CD14-positive monocyte (primary cell): ENCODE measurements at regions not wholly inside any gene's neighbourhood (a gene's known extent, or its start where the extent isn't known, plus 50 kb on each side); places are given as distances from the start of the nearest gene placed in this dataset.

Source experiments
- DNase-seq, 3 donors: peaks; one replicate each; pipeline ENCODE4 v3.0.0-alpha.2; 2011 to 2022
- H2AFZ ChIP-seq: 2 replicates; pipeline ENCODE4 v1.6.0; 2012; ENCODE audit warnings: mild to moderate bottlenecking, low read depth, low read length, inconsistent platforms; ENCODE audit not compliant: insufficient read depth, poor library complexity, severe bottlenecking
- H3K27ac ChIP-seq, 2 donors: 1 replicate in 1 of 2; 2 replicates in 1 of 2; pipeline ENCODE4 v1.5.1; 2012 to 2013; ENCODE audit warnings: low read length in 2 of 2, control low read depth in 1 of 2, inconsistent platforms in 1 of 2, low read depth in 1 of 2, mild to moderate bottlenecking in 1 of 2
- H3K27me3 ChIP-seq, 2 donors: one replicate each; pipeline versions ENCODE4 v1.6.0 to v1.6.1; 2011 to 2013; ENCODE audit warnings: low read length in 2 of 2; ENCODE audit not compliant: control insufficient read depth in 2 of 2, insufficient read depth in 2 of 2
- H3K36me3 ChIP-seq, 2 donors: replicated peaks in 1 of 2; 1 replicate in 1 of 2; 2 replicates in 1 of 2; pipeline versions ENCODE4 v1.5.1 to v1.6.1; 2012 to 2013; ENCODE audit warnings: low read length in 2 of 2, control low read depth in 1 of 2, inconsistent platforms in 1 of 2, mild to moderate bottlenecking in 1 of 2; ENCODE audit not compliant: insufficient read depth in 2 of 2, control insufficient read depth in 1 of 2
- H3K4me1 ChIP-seq, 2 donors: 1 replicate in 1 of 2; 2 replicates in 1 of 2; pipeline versions ENCODE4 v1.5.1 to v1.6.1; 2012 to 2013; ENCODE audit warnings: low read length in 2 of 2, control low read depth in 1 of 2, inconsistent platforms in 1 of 2, mild to moderate bottlenecking in 1 of 2, moderate library complexity in 1 of 2; ENCODE audit not compliant: insufficient read depth in 2 of 2, control insufficient read depth in 1 of 2
- H3K4me2 ChIP-seq: replicated peaks from 2 replicates; pipeline ENCODE3; 2012; ENCODE audit warnings: low read length, moderate library complexity, mild to moderate bottlenecking; ENCODE audit not compliant: poor library complexity, severe bottlenecking; ENCODE audit errors: extremely low read depth
- H3K4me3 ChIP-seq, 3 experiments: fragments of 200-600 bp in 1 of 3; sonication (generic) in 1 of 3; replicated peaks in 1 of 3; 1 replicate in 2 of 3; 2 replicates in 1 of 3; pipeline ENCODE4 v1.5.1; 2011 to 2013; ENCODE audit warnings: low read length in 3 of 3, mild to moderate bottlenecking in 3 of 3, control low read depth in 2 of 3, low read depth in 2 of 3, inconsistent platforms in 1 of 3, moderate library complexity in 1 of 3
- H3K79me2 ChIP-seq: 2 replicates; pipeline ENCODE4 v1.6.0; 2012; ENCODE audit warnings: mild to moderate bottlenecking, control low read depth, inconsistent platforms, low read length, moderate library complexity; ENCODE audit not compliant: insufficient read depth
- H3K9ac ChIP-seq: 2 replicates; pipeline ENCODE4 v1.6.0; 2017; ENCODE audit warnings: low read length, mild to moderate bottlenecking; ENCODE audit not compliant: insufficient read depth, poor library complexity, severe bottlenecking
- H3K9me3 ChIP-seq, 2 donors: replicated peaks in 1 of 2; 1 replicate in 1 of 2; 2 replicates in 1 of 2; pipeline versions ENCODE4 v1.5.1 to v1.6.1; 2012 to 2013; ENCODE audit warnings: low read length in 2 of 2, control low read depth in 1 of 2; ENCODE audit not compliant: control insufficient read depth in 1 of 2, insufficient read depth in 1 of 2
- H4K20me1 ChIP-seq: 2 replicates; pipeline ENCODE4 v1.6.0; 2012; ENCODE audit warnings: mild to moderate bottlenecking, low read length, control low read depth, moderate library complexity; ENCODE audit not compliant: insufficient read depth
- H3K27ac Mint-ChIP-seq, 7 donors: one replicate each; pipeline ENCODE4 v1.8.0; 2020; ENCODE audit warnings: mild to moderate bottlenecking in 7 of 7, mixed read lengths in 7 of 7, moderate library complexity in 6 of 7, inconsistent platforms in 2 of 7
- H3K27me3 Mint-ChIP-seq, 3 donors: one replicate each; pipeline ENCODE4 v1.8.0; 2021 to 2022; ENCODE audit warnings: low read depth in 3 of 3, mild to moderate bottlenecking in 3 of 3, mixed read lengths in 3 of 3, moderate library complexity in 3 of 3, inconsistent platforms in 1 of 3
- H3K36me3 Mint-ChIP-seq, 2 donors: one replicate each; pipeline ENCODE4 v1.8.0; 2020; ENCODE audit warnings: mixed read lengths in 2 of 2, inconsistent platforms in 1 of 2, mild to moderate bottlenecking in 1 of 2
- H3K4me1 Mint-ChIP-seq: one replicate; pipeline ENCODE4 v1.8.0; 2020; ENCODE audit warnings: mild to moderate bottlenecking, mixed read lengths
- H3K4me3 Mint-ChIP-seq, 2 donors: one replicate each; pipeline ENCODE4 v1.8.0; 2020; ENCODE audit warnings: mild to moderate bottlenecking in 2 of 2, mixed read lengths in 2 of 2, moderate library complexity in 1 of 2
- H3K9me3 Mint-ChIP-seq, 7 donors: one replicate each; pipeline ENCODE4 v1.8.0; 2020 to 2022; ENCODE audit warnings: mixed read lengths in 7 of 7, mild to moderate bottlenecking in 6 of 7, moderate library complexity in 6 of 7, inconsistent platforms in 2 of 7
- WGBS: methylation state at CpG from one replicate; pipeline ENCODE4 v1.1.5; 2013; ENCODE audit warnings: missing lambda C conversion rate; ENCODE audit not compliant: insufficient coverage; 5-methylcytosine and 5-hydroxymethylcytosine counted together
- intact Hi-C, 2 donors: fragments of 100-400 bp; cut with micrococcal nuclease; formaldehyde crosslinking; loops; one replicate each; pipeline versions ENCODE4 v1.15.0 to v1.15.1; 2023
- TF ChIP-seq, protein P1 (sequence below): fragments of 200-600 bp; IDR thresholded peaks from one replicate; pipeline ENCODE4 v1.8.0; 2022; ENCODE audit warnings: antibody characterized with exemption, mild to moderate bottlenecking

DNA sequence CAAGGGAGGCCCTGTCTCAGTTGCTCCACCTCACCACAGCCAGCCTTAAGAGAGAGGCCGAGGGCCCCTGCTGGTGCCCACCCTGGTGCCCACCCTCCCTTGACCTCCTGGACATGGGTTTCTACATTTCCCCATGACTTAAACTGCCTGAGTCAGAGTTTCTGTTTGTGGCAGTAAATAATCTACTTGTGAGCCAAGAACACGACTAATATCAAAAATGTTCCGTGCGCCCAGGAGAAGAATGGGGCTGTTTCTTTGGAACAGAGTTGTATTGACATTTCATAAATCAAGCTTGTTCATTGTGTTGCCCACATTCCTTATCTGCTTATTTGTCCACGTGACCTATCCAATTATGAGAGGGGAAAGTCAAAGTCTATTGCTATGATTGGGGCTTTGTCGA is 143.5 kb downstream of the ANKRD60 start:
- H3K27me3 Mint-ChIP-seq = peaks cover 2% of the 10 kb centered on the region in 3 donors
- H3K4me2 ChIP-seq = no peak overlapping the region
- no peak for DNase-seq
- no peak overlapping the region for H3K9ac ChIP-seq
- H3K27me3 ChIP-seq = no peaks in the 10 kb centered on the region
- no peak overlapping the region for H3K27ac Mint-ChIP-seq
- intact Hi-C loops = no loop called here
- H3K9me3 Mint-ChIP-seq = no peaks in the 10 kb centered on the region
- H2AFZ ChIP-seq = no peak overlapping the region
- TF ChIP-seq, protein P1, sequence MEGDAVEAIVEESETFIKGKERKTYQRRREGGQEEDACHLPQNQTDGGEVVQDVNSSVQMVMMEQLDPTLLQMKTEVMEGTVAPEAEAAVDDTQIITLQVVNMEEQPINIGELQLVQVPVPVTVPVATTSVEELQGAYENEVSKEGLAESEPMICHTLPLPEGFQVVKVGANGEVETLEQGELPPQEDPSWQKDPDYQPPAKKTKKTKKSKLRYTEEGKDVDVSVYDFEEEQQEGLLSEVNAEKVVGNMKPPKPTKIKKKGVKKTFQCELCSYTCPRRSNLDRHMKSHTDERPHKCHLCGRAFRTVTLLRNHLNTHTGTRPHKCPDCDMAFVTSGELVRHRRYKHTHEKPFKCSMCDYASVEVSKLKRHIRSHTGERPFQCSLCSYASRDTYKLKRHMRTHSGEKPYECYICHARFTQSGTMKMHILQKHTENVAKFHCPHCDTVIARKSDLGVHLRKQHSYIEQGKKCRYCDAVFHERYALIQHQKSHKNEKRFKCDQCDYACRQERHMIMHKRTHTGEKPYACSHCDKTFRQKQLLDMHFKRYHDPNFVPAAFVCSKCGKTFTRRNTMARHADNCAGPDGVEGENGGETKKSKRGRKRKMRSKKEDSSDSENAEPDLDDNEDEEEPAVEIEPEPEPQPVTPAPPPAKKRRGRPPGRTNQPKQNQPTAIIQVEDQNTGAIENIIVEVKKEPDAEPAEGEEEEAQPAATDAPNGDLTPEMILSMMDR = no peak
- H3K79me2 ChIP-seq = no peaks in the 10 kb centered on the region
- H4K20me1 ChIP-seq = no peaks in the 10 kb centered on the region
- H3K4me1 Mint-ChIP-seq = no peaks in the 10 kb centered on the region
- no peaks in the 10 kb centered on the region for H3K9me3 ChIP-seq
- no peaks in the 10 kb centered on the region for H3K36me3 Mint-ChIP-seq
- no peaks in the 10 kb centered on the region for H3K36me3 ChIP-seq
- no peak overlapping the region for H3K4me3 Mint-ChIP-seq
- no peaks in the 10 kb centered on the region for H3K4me1 ChIP-seq
- WGBS = 100% methylated on average over 1 of the region's 6 CpGs
- no peak overlapping the region for H3K4me3 ChIP-seq
- no peak overlapping the region for H3K27ac ChIP-seq

DNA sequence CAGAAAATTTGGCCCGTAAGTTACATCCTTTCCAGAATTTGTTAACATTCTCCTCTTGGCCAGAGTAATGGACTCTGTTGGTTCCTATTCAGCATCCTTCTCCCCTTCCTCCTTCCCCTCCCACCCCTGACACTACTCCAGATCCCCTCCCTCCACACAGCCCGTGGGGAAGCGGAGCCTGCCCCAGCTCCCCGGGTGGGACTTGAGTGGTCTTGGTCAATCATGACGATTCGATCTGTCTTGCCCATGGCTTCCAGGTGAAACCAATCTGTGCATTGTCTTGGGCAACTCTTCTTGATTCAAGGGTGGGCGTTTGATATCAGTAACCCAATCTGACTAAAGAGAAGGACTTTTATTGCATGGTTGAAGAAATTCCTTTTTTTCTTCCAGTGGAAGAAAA is 143.9 kb downstream of the ANKRD60 start:
- Histone ChIP-seq H3K36me3 (no peaks in the 10 kb centered on the region), H3K9me3 (no peaks in the 10 kb centered on the region), H2AFZ (no peak overlapping the region), H3K9ac (no peak overlapping the region), H3K4me3 (no peak overlapping the region), H3K4me1 (no peaks in the 10 kb centered on the region), H3K4me2 (no peak overlapping the region), H3K27me3 (no peaks in the 10 kb centered on the region), H3K27ac (no peak overlapping the region), H3K79me2 (no peaks in the 10 kb centered on the region), H4K20me1 (no peaks in the 10 kb centered on the region)
- WGBS = 88% methylated on average over 4 of the region's 7 CpGs
- Mint-ChIP-seq H3K9me3 (no peaks in the 10 kb centered on the region), H3K4me3 (no peak overlapping the region), H3K4me1 (no peaks in the 10 kb centered on the region), H3K27ac (no peak overlapping the region), H3K27me3 (peaks cover 2% of the 10 kb centered on the region in 3 donors), H3K36me3 (no peaks in the 10 kb centered on the region)
- TF ChIP-seq, protein P1 = no peak
- no peak for DNase-seq
- intact Hi-C loops = no loop called here
